Neural cell (in vitro differentiated cells): ENCODE measurements at regions not wholly inside any gene's neighbourhood (a gene's known extent, or its start where the extent isn't known, plus 50 kb on each side); places are given as distances from the start of the nearest gene placed in this dataset.

ENCODE experiments used
- CTCF ChIP-seq: fragments of 450-650 bp; IDR thresholded peaks from 2 replicates; pipeline ENCODE4 v1.5.1; 2014; ENCODE audit warnings: antibody characterized with exemption, mild to moderate bottlenecking, moderate library complexity; ENCODE audit not compliant: poor library complexity, severe bottlenecking
- EZH2 ChIP-seq: fragments of 200-600, 300-800 bp; shearing (Covaris generic), sonication (generic); IDR thresholded peaks from 2 replicates; pipeline ENCODE4 v1.6.1; 2014; ENCODE audit warnings: antibody characterized with exemption, low read length, borderline replicate concordance, mild to moderate bottlenecking; ENCODE audit not compliant: insufficient read depth, poor library complexity, severe bottlenecking
- MXI1 ChIP-seq: fragments of 450-650 bp; conservative IDR thresholded peaks from 2 replicates; pipeline ENCODE4 v1.6.1; 2014; ENCODE audit warnings: antibody characterized with exemption, mild to moderate bottlenecking; ENCODE audit not compliant: poor library complexity, severe bottlenecking
- POLR2AphosphoS5 ChIP-seq: IDR thresholded peaks from 2 replicates; pipeline ENCODE4 v1.6.1; 2012
- SMC3 ChIP-seq: fragments of 450-650 bp; conservative IDR thresholded peaks from 2 replicates; pipeline ENCODE4 v1.6.1; 2014; ENCODE audit warnings: antibody characterized with exemption, mild to moderate bottlenecking, moderate library complexity; ENCODE audit not compliant: poor library complexity
- TAF1 ChIP-seq: IDR thresholded peaks from 2 replicates; pipeline ENCODE4 v1.6.1; 2012; ENCODE audit warnings: low read depth

- no peak for TF ChIP-seq SMC3
- no peak for TF ChIP-seq CTCF
- no peak for TF ChIP-seq TAF1
- TF ChIP-seq POLR2AphosphoS5, result no peak
- TF ChIP-seq MXI1, result no peak
- TF ChIP-seq EZH2, result no peak
Measured at GRCh38 chr4:166198041-166198440, 325.0 kb downstream of the TLL1 start.
